NCI-H69 (cell line): ENCODE measurements at regions not wholly inside any gene's neighbourhood (a gene's known extent, or its start where the extent isn't known, plus 50 kb on each side); places are given as distances from the start of the nearest gene placed in this dataset.
"Not testable (repeated sequence)": the region's sequence is repeated elsewhere in the genome, so short reads cannot be mapped to it uniquely, and the experiment has no call there.

Experiments used
- DNase-seq: peaks from one replicate; lab custom pipeline; 2025; lab: John Stamatoyannopoulos, UW

DNA sequence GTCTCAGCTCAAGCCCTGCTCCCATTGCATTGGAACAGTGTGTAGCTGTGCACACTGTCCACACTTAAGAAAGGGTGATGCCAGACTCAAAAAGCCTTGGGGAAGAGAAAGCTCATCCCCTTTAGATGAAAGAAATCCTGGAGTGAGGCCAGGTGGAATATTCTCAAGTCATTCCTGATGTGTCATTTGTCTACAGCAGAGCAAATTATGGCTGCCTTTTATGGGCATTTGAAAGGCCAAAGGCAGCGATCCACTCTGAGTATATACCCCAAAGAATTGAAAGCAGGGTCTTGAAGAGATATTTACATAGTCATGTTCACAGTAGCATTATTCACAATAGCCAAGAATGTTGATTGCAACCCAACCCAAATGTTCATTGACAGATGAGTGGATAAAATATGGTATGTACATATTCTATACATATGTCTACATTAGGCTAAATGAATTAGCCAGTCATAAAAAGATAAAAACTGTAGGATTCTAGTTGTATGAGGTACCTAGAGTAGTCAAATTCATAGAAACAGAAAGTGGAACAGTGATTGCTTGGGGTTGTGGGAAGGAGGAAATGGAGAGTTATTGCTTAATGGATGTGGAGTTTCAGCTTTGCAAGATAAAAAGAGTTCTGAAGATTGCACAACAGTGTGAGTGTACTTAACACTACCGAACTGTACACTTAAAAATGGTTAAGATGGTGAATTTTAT, 214.9 kb downstream of the KCNRG start:
- peak; percentile 82 for DNase-seq

DNA sequence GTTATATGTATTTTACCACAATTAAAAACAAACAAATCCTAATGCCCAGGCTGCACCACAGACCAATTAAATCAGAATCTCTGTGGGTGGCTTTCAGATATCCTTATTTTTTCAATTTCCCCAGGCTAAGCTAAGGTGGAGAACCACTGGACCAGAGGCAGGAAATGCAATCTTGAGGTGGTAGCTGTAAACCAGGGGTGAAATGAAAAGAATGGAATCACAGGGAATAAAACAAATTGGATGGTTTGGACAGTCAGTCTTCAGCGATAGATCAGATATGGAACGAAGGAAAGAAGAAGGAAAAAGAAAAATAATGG, 215.4 kb downstream of the KCNRG start:
- DNase-seq, result peak; percentile 44

GRCh38 chr13:50233574-50233973, 218.3 kb downstream of the KCNRG start:
- DNase-seq, result not testable (repeated sequence)

DNA sequence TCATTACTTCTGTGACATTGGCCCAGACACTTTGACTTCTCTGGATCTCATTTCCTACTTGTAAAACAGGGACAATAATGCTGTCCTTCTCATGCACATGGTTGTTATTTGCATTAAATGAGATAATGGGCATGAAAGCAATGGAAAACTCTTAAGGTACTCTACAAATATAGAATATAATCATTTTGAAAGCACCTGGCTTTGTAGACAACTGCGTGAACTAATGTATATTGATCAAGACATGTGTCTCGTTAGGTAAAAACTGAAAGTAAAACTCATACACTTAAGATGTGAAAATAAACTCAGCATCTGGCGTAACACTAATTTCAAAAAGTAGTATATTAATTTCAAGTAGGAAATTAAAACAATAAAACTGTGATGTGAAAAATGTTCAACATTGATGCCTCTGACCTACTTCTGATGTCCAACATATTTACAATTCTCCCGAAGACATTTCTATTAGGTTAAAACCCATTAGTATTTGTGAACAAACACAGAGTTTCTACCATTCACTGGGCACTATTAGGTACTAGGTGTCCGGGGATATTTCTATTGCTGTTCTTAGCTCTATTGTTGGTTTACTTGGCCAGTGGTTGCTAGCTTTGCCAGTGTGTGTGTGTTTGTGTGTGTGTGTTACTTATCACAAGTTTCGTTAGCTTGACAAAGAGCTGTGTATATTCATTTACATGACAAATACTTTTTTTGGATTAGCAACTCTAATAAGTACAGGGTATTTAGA, 220.5 kb downstream of the KCNRG start:
- no peak for DNase-seq

GRCh38 chr13:50236898-50237318, 221.7 kb downstream of the KCNRG start:
- no peak for DNase-seq

GRCh38 chr13:50238922-50239321, 223.7 kb downstream of the KCNRG start:
- no peak for DNase-seq

- no peak for DNase-seq
Measured at GRCh38 chr13:50241479-50241878, 226.2 kb downstream of the KCNRG start.

DNA sequence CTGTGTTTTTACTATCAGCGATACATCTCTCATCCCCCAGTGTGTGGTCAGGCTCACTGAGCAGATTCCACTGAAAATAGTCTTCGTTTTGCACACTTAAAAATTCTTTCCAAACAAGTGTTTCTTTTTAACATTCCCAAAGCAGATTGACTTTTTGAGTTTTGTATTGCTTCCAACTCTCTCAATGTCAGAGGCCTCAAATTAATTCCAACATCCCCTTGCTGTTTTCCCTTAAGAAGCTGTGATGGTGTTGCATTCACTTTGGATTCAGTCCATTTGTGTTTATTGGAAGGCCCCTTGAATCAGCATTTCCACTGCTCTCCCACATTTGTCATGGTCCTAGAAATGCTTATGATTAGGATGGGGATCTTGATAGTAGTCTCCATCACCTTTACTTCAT, 228.7 kb downstream of the KCNRG start:
- no peak for DNase-seq

DNA sequence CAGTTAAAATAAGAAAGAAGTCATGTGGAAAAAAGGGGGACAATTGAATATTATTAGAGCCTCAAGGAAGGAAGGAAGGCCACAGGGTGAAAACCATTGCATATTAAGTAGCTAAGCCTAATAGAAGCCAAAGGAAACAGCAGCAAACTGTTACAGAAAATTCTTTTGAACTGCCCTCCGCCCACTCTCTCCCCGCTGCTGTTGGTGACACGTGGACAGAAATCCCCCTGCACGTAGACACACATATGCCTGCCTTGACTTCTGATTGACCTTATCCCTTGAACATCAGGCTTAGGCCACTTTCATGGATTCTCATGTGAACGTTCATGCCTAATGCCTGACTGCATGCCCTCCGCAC, 229.1 kb downstream of the KCNRG start:
- DNase-seq, result no peak

DNA sequence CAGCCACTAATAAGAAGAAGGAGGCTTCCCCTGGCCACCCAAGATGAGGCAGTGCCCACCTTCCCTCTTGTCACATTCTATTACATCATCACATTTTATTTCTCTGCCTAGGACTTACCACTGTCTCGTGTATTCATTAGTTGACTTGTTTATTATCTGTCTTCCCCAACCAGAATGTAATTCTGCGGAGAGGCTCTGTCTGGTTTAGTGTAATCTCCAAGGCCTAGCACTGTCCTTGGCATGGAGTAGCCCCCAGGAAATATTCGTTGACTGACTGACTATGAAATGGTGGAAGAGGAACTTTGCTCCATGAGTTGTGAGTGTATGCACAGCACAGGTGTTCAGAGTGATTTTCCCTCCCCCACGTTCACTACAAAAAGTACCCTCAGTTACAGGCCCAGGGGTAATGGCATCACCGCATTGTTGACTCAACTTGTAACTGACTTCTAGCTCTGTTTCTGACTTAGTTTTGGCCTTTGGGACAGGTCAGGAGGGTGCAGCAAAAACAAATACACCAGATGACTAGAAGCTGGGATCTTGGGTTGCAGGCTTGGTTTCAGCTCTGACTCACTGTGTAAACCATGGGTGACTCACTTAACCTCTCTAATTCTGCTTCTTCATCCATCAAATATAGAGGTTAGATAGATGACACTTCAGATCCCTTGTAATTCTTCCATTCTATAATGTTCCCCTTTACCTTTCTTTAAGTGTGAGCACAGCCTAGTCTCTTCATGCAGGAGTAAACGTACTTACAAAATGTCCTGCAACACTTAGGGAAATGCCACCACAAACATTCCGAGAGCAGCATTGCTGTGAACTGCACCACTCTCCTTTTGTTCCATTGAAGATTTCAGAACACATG, 229.7 kb downstream of the KCNRG start:
- peak; percentile 71 for DNase-seq

- DNase-seq, result no peak
Measured at GRCh38 chr13:50247223-50247622, 232.0 kb downstream of the KCNRG start.

DNA sequence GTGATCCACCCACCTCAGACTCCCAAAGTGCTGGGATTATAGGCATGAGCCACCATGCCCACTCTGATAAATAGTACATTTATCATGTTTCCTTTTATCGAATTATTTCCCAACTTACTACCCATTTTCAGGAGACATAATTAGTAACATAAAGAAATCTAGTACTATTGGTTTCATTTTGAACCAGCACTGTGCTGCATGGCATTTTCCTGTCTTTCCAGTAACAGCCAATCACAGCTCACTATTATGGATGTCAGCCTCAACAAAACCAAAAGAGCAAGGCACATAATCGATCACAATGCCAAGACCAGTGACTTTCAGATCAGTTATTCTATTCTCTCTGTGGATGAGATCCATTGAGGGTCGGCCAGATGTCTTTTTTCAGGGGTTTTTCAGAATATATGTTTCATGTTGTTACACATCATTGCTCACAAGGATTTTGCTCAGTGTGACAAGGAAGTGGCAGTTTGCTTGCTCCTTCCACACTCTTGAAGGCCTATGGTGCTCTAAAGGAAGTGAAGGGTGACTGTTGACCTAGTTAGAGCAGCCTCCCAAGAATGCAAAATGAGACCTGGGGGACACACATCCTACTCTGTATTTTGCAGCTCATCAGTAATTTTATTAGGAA, 233.4 kb downstream of the KCNRG start:
- no peak for DNase-seq

DNA sequence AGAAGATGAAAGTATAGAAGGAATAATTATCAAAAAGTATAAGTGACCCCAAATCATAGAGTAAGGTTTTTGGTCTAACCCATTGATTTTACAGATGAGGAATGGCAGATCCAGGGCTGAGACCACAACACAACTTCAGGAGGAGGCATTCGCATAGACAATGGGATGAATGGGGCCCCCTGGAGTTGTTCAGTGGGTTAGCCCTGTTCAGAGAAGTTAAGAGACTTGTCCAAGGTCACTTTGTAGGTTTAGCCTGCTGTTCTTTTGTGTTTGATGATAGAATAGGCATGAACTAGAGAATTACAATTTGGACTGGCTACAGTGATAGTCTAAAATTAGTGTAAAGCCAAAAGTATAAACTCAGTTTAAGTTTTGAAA, 233.9 kb downstream of the KCNRG start:
- no peak for DNase-seq

DNA sequence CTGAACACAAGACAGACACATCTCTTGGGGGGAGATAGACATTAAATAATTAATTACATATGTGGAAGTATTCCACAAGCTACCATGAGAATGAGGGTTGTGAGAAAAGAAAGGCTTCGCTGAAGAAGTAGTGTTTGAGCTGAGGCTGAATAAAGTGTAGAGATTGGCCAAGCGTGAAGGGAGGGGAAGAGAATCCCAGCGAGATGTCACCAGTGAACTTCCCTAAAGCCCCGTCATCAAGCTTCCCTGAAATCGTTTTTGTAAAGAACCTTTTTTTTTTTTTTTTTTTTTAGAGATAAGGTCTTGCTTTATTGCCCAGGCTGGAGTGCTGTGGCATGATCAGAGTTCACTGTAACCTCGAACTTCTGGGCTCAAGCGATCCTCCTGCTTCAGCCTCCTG, 235.2 kb downstream of the KCNRG start:
- DNase-seq, result no peak

DNA sequence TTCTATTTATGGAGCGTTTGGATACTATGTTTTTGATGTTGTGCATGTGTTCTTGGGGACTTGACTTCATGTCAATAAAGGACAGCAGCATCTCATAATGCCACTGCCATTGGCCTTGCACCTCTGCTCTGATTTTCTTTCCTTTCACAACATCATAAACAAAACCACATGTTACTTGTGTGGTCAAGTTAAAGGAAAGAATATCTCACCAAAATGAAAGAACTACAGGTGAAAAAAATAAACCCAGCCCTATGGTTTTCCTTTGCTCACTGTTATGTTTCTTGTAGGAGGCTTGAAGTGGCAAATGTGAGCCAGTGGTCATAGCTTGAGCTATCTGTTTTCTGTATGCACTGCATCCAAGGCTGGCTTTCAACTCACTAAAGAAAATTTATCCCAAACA, 240.4 kb downstream of the KCNRG start:
- DNase-seq, result no peak

DNA sequence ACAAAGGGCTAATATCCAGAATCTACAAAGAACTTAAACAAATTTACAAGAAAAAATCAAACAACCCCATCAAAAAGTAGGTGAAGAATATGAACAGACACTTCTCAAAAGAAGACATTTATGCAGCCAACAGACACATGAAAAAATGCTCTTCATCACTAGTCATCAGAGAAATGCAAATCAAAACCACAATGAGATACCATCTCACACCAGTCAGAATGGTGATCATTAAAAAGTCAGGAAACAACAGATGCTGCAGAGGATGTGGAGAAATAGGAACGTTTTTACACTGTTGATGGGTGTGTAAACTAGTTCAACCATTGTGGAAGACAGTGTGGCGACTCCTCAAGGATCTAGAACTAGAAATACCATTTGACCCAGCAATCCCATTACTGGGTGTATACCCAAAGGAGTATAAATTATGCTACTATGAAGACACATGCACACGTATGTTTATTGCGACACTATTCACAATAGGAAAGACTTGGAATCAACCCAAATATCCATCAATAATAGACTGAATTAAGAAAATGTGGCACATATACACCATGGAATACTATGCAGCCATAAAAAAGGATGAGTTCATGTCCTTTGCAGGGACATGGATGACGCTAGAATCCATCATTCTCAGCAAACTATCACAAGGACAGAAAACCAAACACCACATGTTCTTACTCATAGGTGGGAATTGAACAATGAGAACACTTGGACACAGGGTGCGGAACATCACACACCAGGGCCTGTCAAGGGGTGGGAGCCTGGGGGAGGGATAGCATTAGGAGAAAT, 241.5 kb downstream of the KCNRG start:
- DNase-seq, result not testable (repeated sequence)

DNA sequence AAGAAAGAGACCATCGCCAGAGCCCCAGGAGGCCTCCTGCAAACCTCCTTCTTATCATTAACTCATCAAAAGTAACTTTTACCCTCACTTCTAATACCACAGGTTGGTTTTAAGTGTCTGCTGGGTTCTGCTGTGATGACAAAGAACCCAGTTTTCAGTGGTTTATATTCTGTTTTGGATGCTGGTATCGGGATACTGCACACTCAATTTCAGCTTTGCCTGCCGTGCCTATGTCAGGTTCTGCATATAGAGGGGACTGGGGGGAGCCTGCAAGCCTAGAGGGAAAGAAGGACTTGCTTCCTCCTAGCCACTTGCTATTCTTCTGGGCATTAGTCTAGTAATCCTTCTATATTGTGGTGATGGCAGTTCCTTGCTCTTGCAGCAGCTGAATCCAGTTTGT, 242.4 kb downstream of the KCNRG start:
- DNase-seq, result no peak

GRCh38 chr13:50261130-50261901, 246.1 kb downstream of the KCNRG start:
- peak; percentile 68 for DNase-seq

DNA sequence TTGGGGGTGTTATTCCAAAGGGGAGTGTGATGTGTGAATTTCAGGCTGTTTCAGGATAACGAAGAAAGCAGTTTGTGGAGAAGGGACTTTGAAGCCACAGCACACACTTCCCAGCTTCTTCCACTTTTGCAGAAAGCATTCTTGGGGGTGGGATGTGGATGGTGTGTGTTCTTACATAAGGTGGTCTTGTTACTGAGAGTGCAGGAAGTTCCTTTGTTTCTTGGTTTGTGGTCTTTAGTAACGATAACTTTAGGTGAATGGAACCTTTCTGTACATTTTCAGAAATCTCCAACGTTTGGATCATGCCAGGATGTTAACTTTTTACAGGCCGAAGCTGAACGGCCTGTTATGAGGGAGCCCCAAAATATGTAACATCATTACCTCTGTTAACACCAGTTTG, 251.8 kb downstream of the KCNRG start:
- DNase-seq, result no peak

- DNase-seq, result no peak
Measured at GRCh38 chr13:50267917-50268316, 252.7 kb downstream of the KCNRG start.

DNA sequence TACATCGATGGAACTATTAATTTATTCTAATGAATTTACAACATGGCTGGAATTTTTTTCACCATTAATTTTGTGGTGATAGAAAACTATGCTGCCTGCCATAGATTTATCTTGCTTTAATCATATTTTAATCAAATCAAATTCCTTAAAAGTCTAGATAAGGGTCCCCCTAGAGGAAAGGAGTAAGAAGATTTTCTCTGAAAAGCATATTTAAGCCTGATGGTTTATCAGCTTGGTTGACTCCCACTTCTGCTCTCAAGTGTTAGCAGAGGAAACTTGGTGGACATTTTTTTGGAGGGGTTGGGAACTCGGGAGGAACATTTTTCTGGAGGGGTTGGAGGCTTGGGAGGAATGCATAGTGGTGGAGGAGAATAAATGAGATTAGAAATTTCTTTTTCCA, 253.3 kb downstream of the KCNRG start:
- peak; percentile 7 for DNase-seq
